Panc1 (cell line): ENCODE measurements at regions not wholly inside any gene's neighbourhood (a gene's known extent, or its start where the extent isn't known, plus 50 kb on each side); places are given as distances from the start of the nearest gene placed in this dataset.

Source experiments
- POLR2AphosphoS5 ChIP-seq: IDR thresholded peaks from 2 replicates; pipeline ENCODE4 v1.6.1; 2012; ENCODE audit warnings: mild to moderate bottlenecking, low read depth, low read length, moderate library complexity
- SIN3A ChIP-seq: IDR thresholded peaks from 2 replicates; pipeline ENCODE4 v1.6.1; 2012; ENCODE audit warnings: low read depth, mild to moderate bottlenecking, low read length, moderate library complexity, borderline replicate concordance; ENCODE audit not compliant: insufficient read depth
- TCF7L2 ChIP-seq: IDR thresholded peaks from 2 replicates; pipeline ENCODE4 v1.6.1; 2011; ENCODE audit warnings: mild to moderate bottlenecking, low read depth, low read length, inconsistent platforms
- TF ChIP-seq, protein P1 (sequence below): fragments of 450-650 bp; IDR thresholded peaks from 2 replicates; pipeline ENCODE4 v1.5.1; 2017; ENCODE audit warnings: mild to moderate bottlenecking
- TF ChIP-seq, protein P2 (sequence below), 2 experiments: IDR thresholded peaks; 2 replicates each; pipeline ENCODE4 v1.6.1; 2011 to 2012; ENCODE audit warnings: low read depth in 2 of 2, control low read depth in 1 of 2, low read length in 1 of 2, mild to moderate bottlenecking in 1 of 2, moderate library complexity in 1 of 2; ENCODE audit not compliant: insufficient read depth in 1 of 2

DNA sequence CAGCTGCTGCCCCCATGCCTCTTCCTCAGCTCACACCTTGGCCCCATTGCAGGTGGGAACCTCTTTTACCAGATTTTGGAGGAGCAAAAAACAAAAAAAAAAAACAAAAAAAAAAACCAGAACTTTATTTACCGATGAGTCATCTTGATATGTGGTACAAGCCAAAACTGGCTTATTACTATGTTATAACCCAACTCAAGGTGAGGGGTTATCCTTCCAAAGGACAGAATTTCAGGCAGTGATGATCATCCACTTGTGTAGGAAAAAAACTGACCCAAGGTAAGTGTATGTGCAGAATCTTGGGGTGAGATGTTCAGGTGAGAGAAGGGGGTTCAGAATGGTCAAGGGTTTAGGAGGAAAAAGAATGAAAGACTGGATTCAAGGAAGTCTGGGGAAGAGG is 142.6 kb upstream of the FST start:
- no peak for TF ChIP-seq SIN3A
- TF ChIP-seq, protein P1, sequence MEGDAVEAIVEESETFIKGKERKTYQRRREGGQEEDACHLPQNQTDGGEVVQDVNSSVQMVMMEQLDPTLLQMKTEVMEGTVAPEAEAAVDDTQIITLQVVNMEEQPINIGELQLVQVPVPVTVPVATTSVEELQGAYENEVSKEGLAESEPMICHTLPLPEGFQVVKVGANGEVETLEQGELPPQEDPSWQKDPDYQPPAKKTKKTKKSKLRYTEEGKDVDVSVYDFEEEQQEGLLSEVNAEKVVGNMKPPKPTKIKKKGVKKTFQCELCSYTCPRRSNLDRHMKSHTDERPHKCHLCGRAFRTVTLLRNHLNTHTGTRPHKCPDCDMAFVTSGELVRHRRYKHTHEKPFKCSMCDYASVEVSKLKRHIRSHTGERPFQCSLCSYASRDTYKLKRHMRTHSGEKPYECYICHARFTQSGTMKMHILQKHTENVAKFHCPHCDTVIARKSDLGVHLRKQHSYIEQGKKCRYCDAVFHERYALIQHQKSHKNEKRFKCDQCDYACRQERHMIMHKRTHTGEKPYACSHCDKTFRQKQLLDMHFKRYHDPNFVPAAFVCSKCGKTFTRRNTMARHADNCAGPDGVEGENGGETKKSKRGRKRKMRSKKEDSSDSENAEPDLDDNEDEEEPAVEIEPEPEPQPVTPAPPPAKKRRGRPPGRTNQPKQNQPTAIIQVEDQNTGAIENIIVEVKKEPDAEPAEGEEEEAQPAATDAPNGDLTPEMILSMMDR = no peak
- TF ChIP-seq POLR2AphosphoS5 = no peak
- TF ChIP-seq, protein P2, sequence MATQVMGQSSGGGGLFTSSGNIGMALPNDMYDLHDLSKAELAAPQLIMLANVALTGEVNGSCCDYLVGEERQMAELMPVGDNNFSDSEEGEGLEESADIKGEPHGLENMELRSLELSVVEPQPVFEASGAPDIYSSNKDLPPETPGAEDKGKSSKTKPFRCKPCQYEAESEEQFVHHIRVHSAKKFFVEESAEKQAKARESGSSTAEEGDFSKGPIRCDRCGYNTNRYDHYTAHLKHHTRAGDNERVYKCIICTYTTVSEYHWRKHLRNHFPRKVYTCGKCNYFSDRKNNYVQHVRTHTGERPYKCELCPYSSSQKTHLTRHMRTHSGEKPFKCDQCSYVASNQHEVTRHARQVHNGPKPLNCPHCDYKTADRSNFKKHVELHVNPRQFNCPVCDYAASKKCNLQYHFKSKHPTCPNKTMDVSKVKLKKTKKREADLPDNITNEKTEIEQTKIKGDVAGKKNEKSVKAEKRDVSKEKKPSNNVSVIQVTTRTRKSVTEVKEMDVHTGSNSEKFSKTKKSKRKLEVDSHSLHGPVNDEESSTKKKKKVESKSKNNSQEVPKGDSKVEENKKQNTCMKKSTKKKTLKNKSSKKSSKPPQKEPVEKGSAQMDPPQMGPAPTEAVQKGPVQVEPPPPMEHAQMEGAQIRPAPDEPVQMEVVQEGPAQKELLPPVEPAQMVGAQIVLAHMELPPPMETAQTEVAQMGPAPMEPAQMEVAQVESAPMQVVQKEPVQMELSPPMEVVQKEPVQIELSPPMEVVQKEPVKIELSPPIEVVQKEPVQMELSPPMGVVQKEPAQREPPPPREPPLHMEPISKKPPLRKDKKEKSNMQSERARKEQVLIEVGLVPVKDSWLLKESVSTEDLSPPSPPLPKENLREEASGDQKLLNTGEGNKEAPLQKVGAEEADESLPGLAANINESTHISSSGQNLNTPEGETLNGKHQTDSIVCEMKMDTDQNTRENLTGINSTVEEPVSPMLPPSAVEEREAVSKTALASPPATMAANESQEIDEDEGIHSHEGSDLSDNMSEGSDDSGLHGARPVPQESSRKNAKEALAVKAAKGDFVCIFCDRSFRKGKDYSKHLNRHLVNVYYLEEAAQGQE (IDR thresholded peaks at IDR 0.05; ENCODE audit: insufficient read depth in 1 of 2, low read depth in 2 of 2, low read length in 1 of 2) = no peak
- no peak for TF ChIP-seq TCF7L2
